GM12872 (cell line): ENCODE measurements at regions not wholly inside any gene's neighbourhood (a gene's known extent, or its start where the extent isn't known, plus 50 kb on each side); places are given as distances from the start of the nearest gene placed in this dataset.

ENCODE experiments used
- CTCF ChIP-seq: IDR thresholded peaks from 3 replicates; pipeline ENCODE4 v1.5.1; 2011; ENCODE audit warnings: low read depth, mild to moderate bottlenecking, low read length, moderate library complexity; ENCODE audit not compliant: insufficient read depth

GRCh38 chr2:16381511-16381910 lies 284.1 kb downstream of the CYRIA start:
- no peak for TF ChIP-seq CTCF

GRCh38 chr2:16378031-16378430 lies 287.6 kb downstream of the CYRIA start:
- no peak for TF ChIP-seq CTCF

GRCh38 chr2:16375981-16376380 lies 289.7 kb downstream of the CYRIA start:
- no peak for TF ChIP-seq CTCF

GRCh38 chr2:16375351-16375750 lies 290.3 kb downstream of the CYRIA start:
- no peak for TF ChIP-seq CTCF

- no peak for TF ChIP-seq CTCF
These were observed 291.0 kb downstream of the CYRIA start for GRCh38 chr2:16374671-16375070.

GRCh38 chr2:16373341-16373740 lies 292.3 kb downstream of the CYRIA start:
- no peak for TF ChIP-seq CTCF

- no peak for TF ChIP-seq CTCF
These were observed 293.9 kb downstream of the CYRIA start for GRCh38 chr2:16371751-16372150.

- TF ChIP-seq CTCF = no peak
These were observed 296.7 kb downstream of the CYRIA start for GRCh38 chr2:16368951-16369350.
